GM13977 (cell line): ENCODE measurements at regions not wholly inside any gene's neighbourhood (a gene's known extent, or its start where the extent isn't known, plus 50 kb on each side); places are given as distances from the start of the nearest gene placed in this dataset.

Experiments
- DNase-seq: peaks from one replicate; pipeline ENCODE4 v3.0.0; 2012; ENCODE audit warnings: low spot score
- CTCF ChIP-seq: IDR thresholded peaks from 2 replicates; pipeline ENCODE4 v1.5.1; 2012; ENCODE audit warnings: mild to moderate bottlenecking, control low read depth; ENCODE audit not compliant: insufficient read depth; ENCODE audit errors: extremely low read depth, missing control alignments
- in situ Hi-C: fragments of 300-500 bp; cut with MboI; formaldehyde crosslinking; loops from one replicate; pipeline ENCODE4 v1.12.0; 2022; ENCODE audit warnings: low sequenced_read_pairs, low pct_unique_long_range_greater_than_20kb, mixed read lengths, inconsistent platforms; ENCODE audit not compliant: unreplicated experiment

GRCh38 chr4:126856906-126857305 lies 775.9 kb upstream of the INTU start:
- in situ Hi-C loops = no loop called here
- DNase-seq = no peak
- no peak for TF ChIP-seq CTCF

GRCh38 chr4:126859314-126859713 lies 773.4 kb upstream of the INTU start:
- no peak for DNase-seq
- no peak for TF ChIP-seq CTCF
- in situ Hi-C loops = no loop called here

- DNase-seq = no peak
- in situ Hi-C loops = no loop called here
- no peak for TF ChIP-seq CTCF
Measured at GRCh38 chr4:126859872-126860271, 772.9 kb upstream of the INTU start.

- no peak for DNase-seq
- in situ Hi-C loops = no loop called here
- TF ChIP-seq CTCF = no peak
Measured at GRCh38 chr4:126860308-126860707, 772.4 kb upstream of the INTU start.

- in situ Hi-C loops = no loop called here
- no peak for DNase-seq
- no peak for TF ChIP-seq CTCF
Measured at GRCh38 chr4:126869967-126870366, 762.8 kb upstream of the INTU start.

- in situ Hi-C loops = no loop called here
- no peak for TF ChIP-seq CTCF
- DNase-seq = no peak
Measured at GRCh38 chr4:126871810-126872209, 760.9 kb upstream of the INTU start.

- TF ChIP-seq CTCF = no peak
- no peak for DNase-seq
- in situ Hi-C loops = no loop called here
Measured at GRCh38 chr4:126874533-126874932, 758.2 kb upstream of the INTU start.
